ENCODE measurements at regions not wholly inside any gene's neighbourhood (a gene's known extent, or its start where the extent isn't known, plus 50 kb on each side); places are given as distances from the start of the nearest gene placed in this dataset.

DNA sequence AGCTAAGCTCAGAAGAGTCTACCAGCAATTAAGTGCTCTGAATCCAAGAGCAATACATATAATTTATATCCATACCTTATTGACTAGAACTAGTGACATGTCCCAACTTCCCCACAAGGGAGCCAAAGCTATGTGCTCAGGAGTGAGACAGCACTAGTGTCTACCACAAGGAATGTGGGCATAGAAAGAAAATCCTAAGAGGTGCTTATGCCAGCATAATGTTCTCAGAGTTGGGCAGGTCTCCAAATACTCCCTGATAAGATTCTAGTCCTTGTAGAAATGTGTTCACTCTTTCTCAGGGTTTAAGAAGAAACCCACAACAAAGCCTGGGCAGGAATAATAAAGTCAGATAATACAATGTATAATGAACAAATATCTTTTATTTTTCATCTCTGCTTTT, 275.1 kb downstream of the BRINP1 start:
- no peak for DNase-seq (ENCODE audit: low spot score)

DNA sequence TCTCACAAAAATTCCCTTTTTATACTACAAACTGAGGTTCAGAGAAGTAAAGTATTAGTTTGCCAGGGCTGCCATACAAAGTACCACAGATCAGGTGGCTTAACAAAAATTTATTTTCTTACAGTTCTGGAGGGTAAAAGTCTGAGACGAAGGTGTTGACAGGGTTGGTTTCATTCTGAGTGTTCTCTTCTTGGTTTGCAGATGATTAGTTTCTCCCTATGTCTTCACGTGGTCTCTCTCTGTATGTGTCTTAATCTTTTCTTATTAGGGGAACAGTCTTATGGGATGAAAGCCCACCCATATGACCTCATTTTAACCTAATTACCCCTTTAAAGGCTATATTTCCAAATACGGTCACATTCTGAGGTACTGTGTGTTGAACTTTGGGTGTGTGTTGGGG, 274.2 kb downstream of the BRINP1 start:
- no peak for DNase-seq (ENCODE audit: low spot score)

DNA sequence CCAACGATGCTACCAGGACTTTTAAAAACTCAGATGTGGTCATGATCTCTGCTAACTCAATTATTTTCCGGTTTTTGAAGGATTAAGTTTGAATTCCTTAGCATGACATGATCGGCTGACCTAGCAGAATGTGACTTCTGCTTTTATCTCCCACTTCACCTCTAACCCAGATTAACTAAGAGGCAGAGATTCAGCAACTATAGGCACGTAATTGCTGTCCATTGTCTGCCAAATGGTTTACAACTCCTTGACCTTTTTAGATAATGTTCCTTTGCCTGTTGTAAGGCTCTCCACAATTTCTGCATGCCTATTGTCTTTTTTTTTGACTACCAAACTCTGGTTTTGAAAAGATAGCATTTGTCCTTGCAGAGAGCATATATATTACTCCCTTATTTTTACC, 268.2 kb downstream of the BRINP1 start:
- no peak for DNase-seq (ENCODE audit: low spot score)

DNA sequence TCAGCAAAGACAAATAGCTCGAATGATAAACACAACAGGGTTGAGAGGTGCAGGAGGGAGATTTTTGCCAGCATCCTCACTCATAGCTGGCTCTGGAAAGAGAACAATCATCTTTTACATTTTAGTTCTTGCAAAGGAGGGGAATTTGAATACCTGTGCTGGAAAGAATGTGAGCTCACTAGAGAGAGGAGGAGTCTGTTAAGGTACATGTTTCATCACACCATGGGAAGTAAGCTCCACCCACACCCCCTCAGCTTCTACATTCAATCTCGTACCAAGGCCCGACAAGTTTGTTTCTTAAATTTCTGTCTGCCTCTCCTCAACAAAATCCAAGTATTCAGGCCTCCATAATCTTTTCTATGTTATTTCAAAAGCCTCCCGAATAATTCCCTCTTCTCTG, 254.6 kb downstream of the BRINP1 start:
- no peak for DNase-seq (ENCODE audit: low spot score)

All from germinal center (tissue), 1 donor.